Fibroblast of lung (primary cell): ENCODE measurements at regions not wholly inside any gene's neighbourhood (a gene's known extent, or its start where the extent isn't known, plus 50 kb on each side); places are given as distances from the start of the nearest gene placed in this dataset.
"Not testable (repeated sequence)": the region's sequence is repeated elsewhere in the genome, so short reads cannot be mapped to it uniquely, and the experiment has no call there.

ENCODE experiments used
- DNase-seq, 2 donors: peaks; one replicate each; pipeline versions ENCODE4 v3.0.0 to v3.0.0-alpha.2; 2010; ENCODE audit warnings: low read depth in 2 of 2
- H2AFZ ChIP-seq: 2 replicates; pipeline ENCODE4 v1.5.1; 2012; ENCODE audit warnings: low read length, control low read depth, inconsistent platforms
- H3K27ac ChIP-seq: 2 replicates; pipeline ENCODE4 v1.5.1; 2011; ENCODE audit warnings: low read length, control low read depth; ENCODE audit not compliant: insufficient read depth
- H3K27me3 ChIP-seq: 2 replicates; pipeline ENCODE4 v1.5.1; 2011; ENCODE audit warnings: mild to moderate bottlenecking, low read length; ENCODE audit not compliant: control insufficient read depth, insufficient read depth
- H3K36me3 ChIP-seq: 2 replicates; pipeline ENCODE4 v1.5.1; 2011; ENCODE audit warnings: low read length; ENCODE audit not compliant: control insufficient read depth, insufficient read depth
- H3K4me1 ChIP-seq: 2 replicates; pipeline ENCODE4 v1.5.1; 2011; ENCODE audit warnings: low read length; ENCODE audit not compliant: control insufficient read depth, insufficient read depth; ENCODE audit errors: extremely low read depth
- H3K4me2 ChIP-seq: 2 replicates; pipeline ENCODE4 v1.5.1; 2011; ENCODE audit warnings: low read length, control low read depth; ENCODE audit not compliant: insufficient read depth; ENCODE audit errors: extremely low read depth
- H3K4me3 ChIP-seq, 4 experiments: fragments of 200-600 bp in 1 of 4; sonication (generic) in 1 of 4; replicated peaks in 1 of 4; 2 replicates each; pipeline ENCODE4 v1.5.1; 2011 to 2016; ENCODE audit warnings: low read length in 4 of 4, low read depth in 3 of 4, mild to moderate bottlenecking in 3 of 4, control low read depth in 2 of 4, inconsistent platforms in 1 of 4, mixed read lengths in 1 of 4; ENCODE audit not compliant: insufficient read depth in 1 of 4; ENCODE audit errors: control extremely low read depth in 1 of 4
- H3K79me2 ChIP-seq: 2 replicates; pipeline ENCODE4 v1.5.1; 2012; ENCODE audit warnings: mild to moderate bottlenecking, low read length, inconsistent platforms; ENCODE audit not compliant: control insufficient read depth, insufficient read depth
- H3K9ac ChIP-seq: 2 replicates; pipeline ENCODE4 v1.5.1; 2011; ENCODE audit warnings: mild to moderate bottlenecking, low read length, control low read depth; ENCODE audit not compliant: insufficient read depth
- H3K9me3 ChIP-seq: 2 replicates; pipeline ENCODE4 v1.5.1; 2012; ENCODE audit warnings: low read depth, low read length; ENCODE audit not compliant: control insufficient read depth, insufficient read depth
- H4K20me1 ChIP-seq: 2 replicates; pipeline ENCODE4 v1.5.1; 2011; ENCODE audit warnings: low read length; ENCODE audit not compliant: control insufficient read depth, insufficient read depth; ENCODE audit errors: extremely low read depth
- CTCF ChIP-seq, 2 donors: IDR thresholded peaks in 1 of 2; conservative IDR thresholded peaks in 1 of 2; 1 replicate in 1 of 2; 2 replicates in 1 of 2; pipeline ENCODE4 v1.5.1; 2011 to 2012; ENCODE audit warnings: low read length in 2 of 2, control low read depth in 1 of 2, inconsistent platforms in 1 of 2, low read depth in 1 of 2, mild to moderate bottlenecking in 1 of 2
- EZH2 ChIP-seq: IDR thresholded peaks from 2 replicates; pipeline ENCODE4 v1.5.1; 2012; ENCODE audit warnings: low read length, control low read depth, mild to moderate bottlenecking; ENCODE audit errors: missing control alignments

- Histone ChIP-seq H3K9ac (no peak overlapping the region), H3K27ac (no peak overlapping the region), H3K4me2 (no peak overlapping the region), H3K9me3 (no peaks in the 10 kb centered on the region), H4K20me1 (no peaks in the 10 kb centered on the region), H3K36me3 (no peaks in the 10 kb centered on the region), H2AFZ (no peak overlapping the region), H3K4me1 (no peaks in the 10 kb centered on the region), H3K79me2 (no peaks in the 10 kb centered on the region), H3K27me3 (no peaks in the 10 kb centered on the region), H3K4me3 (no peak overlapping the region)
- TF ChIP-seq CTCF (conservative IDR thresholded peaks at IDR 0.05 in 1 of 2, IDR thresholded peaks at IDR 0.05 in 1 of 2; ENCODE audit: low read depth in 1 of 2, low read length in 2 of 2), result no peak
- DNase-seq, result no peak
These were observed 464.6 kb downstream of the JRKL start for GRCh38 chr11:96854425-96854824.

GRCh38 chr11:96861722-96862121 lies 471.9 kb downstream of the JRKL start:
- H3K79me2 ChIP-seq, H3K9ac ChIP-seq, H3K4me3 ChIP-seq: not testable (repeated sequence)

GRCh38 chr11:96863520-96863919 lies 473.7 kb downstream of the JRKL start:
- no peak for TF ChIP-seq CTCF (conservative IDR thresholded peaks at IDR 0.05 in 1 of 2, IDR thresholded peaks at IDR 0.05 in 1 of 2; ENCODE audit: low read depth in 1 of 2, low read length in 2 of 2)
- TF ChIP-seq EZH2, result no peak
- DNase-seq, result no peak
- no peak overlapping the region for H3K4me3 ChIP-seq

More at GRCh38 chr11:96861722-96862121, 471.9 kb downstream of the JRKL start:
- DNase-seq, H3K27me3 ChIP-seq, H3K4me2 ChIP-seq, H4K20me1 ChIP-seq, H3K27ac ChIP-seq, H3K4me1 ChIP-seq, H3K9me3 ChIP-seq, H3K36me3 ChIP-seq, H2AFZ ChIP-seq: not testable (repeated sequence)

GRCh38 chr11:96865020-96865419 lies 475.2 kb downstream of the JRKL start:
- Histone ChIP-seq H3K4me2 (no peak overlapping the region), H3K9me3 (no peaks in the 10 kb centered on the region), H4K20me1 (no peaks in the 10 kb centered on the region), H3K27ac (no peak overlapping the region), H3K9ac (no peak overlapping the region), H3K36me3 (no peaks in the 10 kb centered on the region), H3K4me1 (no peaks in the 10 kb centered on the region), H3K27me3 (no peaks in the 10 kb centered on the region), H3K4me3 (no peak overlapping the region), H2AFZ (no peak overlapping the region), H3K79me2 (no peaks in the 10 kb centered on the region)
- TF ChIP-seq CTCF (conservative IDR thresholded peaks at IDR 0.05 in 1 of 2, IDR thresholded peaks at IDR 0.05 in 1 of 2; ENCODE audit: low read depth in 1 of 2, low read length in 2 of 2) (no peak), EZH2 (no peak)
- no peak for DNase-seq

More at GRCh38 chr11:96863520-96863919, 473.7 kb downstream of the JRKL start:
- no peaks in the 10 kb centered on the region for H4K20me1 ChIP-seq
- H3K27me3 ChIP-seq, result no peaks in the 10 kb centered on the region
- no peaks in the 10 kb centered on the region for H3K4me1 ChIP-seq
- no peak overlapping the region for H3K4me2 ChIP-seq
- H3K27ac ChIP-seq, result no peak overlapping the region
- H3K9me3 ChIP-seq, result no peaks in the 10 kb centered on the region
- H3K9ac ChIP-seq, result no peak overlapping the region
- H3K79me2 ChIP-seq, result no peaks in the 10 kb centered on the region
- H3K36me3 ChIP-seq, result no peaks in the 10 kb centered on the region
- H2AFZ ChIP-seq, result no peak overlapping the region
